AG09319 (cell line): ENCODE measurements at regions not wholly inside any gene's neighbourhood (a gene's known extent, or its start where the extent isn't known, plus 50 kb on each side); places are given as distances from the start of the nearest gene placed in this dataset.

Source experiments
- DNase-seq: peaks from one replicate; pipeline ENCODE4 v3.0.0-alpha.2; 2010; ENCODE audit warnings: low read depth; ENCODE audit errors: extremely low read depth
- TF ChIP-seq, protein P1 (sequence below): IDR thresholded peaks from 2 replicates; pipeline ENCODE4 v1.5.1; 2011; ENCODE audit warnings: low read depth, mild to moderate bottlenecking, inconsistent platforms, low read length, moderate library complexity

DNA sequence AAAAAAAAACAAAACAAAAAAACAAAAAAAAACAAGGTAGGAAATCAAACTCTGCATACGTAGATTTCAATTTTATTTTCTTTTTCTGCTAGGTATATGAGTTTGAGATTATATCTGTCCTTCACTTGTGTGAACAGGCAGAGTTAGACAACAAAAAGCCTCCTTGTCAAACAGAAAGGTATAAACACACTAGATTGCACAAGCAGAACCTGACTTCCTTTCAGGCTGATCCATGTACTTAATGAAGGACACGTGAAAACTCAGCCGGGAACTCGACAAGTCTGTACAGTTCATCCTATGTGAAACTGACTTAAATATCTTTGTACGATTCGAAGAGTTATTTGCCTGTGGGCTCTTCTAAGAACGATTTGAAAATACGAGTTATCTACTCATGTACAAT, 254.1 kb downstream of the ARL4A start:
- DNase-seq, result no peak
- TF ChIP-seq, protein P1, sequence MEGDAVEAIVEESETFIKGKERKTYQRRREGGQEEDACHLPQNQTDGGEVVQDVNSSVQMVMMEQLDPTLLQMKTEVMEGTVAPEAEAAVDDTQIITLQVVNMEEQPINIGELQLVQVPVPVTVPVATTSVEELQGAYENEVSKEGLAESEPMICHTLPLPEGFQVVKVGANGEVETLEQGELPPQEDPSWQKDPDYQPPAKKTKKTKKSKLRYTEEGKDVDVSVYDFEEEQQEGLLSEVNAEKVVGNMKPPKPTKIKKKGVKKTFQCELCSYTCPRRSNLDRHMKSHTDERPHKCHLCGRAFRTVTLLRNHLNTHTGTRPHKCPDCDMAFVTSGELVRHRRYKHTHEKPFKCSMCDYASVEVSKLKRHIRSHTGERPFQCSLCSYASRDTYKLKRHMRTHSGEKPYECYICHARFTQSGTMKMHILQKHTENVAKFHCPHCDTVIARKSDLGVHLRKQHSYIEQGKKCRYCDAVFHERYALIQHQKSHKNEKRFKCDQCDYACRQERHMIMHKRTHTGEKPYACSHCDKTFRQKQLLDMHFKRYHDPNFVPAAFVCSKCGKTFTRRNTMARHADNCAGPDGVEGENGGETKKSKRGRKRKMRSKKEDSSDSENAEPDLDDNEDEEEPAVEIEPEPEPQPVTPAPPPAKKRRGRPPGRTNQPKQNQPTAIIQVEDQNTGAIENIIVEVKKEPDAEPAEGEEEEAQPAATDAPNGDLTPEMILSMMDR, result no peak

DNA sequence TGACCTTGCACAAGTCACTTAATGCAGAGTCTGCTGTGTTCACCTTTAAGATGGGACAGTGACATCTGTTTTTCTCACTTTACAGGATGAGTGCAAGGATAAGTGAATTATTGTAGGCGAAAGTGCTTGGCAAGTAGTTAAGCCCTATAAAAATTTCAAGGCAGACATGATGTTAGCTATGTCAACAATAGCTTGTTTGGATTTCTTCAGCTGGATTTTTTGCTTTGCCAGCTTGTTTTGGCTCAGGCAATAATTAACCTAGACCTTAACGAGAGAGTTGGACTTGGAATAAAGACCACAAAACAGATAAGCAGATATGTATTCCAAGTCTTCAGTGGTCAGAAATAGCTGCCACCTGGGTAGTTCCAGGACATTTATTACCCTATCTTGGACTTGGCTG, 255.2 kb downstream of the ARL4A start:
- TF ChIP-seq, protein P1, result no peak
- no peak for DNase-seq

- TF ChIP-seq, protein P1, result no peak
Observed at GRCh38 chr7:12943781-12944180, 256.3 kb downstream of the ARL4A start.

DNA sequence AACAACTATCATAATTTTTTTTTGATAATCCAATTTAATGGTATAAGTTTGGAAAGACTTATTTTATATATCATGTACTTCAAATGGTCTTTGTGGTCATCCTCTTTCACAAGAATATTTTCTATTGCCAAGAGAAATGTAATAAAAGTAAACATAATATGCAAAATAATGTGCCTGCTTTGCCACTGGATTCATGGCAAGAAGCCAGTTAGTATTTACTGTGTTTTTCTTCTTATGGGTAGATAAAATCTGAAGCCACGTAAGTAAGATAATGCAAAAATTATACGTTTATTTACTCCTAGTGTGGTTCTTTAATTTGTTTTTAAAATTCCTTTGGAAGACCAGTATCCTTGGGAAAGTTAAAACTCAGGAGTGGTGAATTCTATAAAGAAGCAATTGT, 258.5 kb downstream of the ARL4A start:
- TF ChIP-seq, protein P1, result no peak
- no peak for DNase-seq

More at GRCh38 chr7:12943781-12944180, 256.3 kb downstream of the ARL4A start:
- DNase-seq, result no peak

- TF ChIP-seq, protein P1, result no peak
- DNase-seq, result no peak
Observed at GRCh38 chr7:12947465-12947864, 260.0 kb downstream of the ARL4A start.

GRCh38 chr7:12949060-12949931, 261.9 kb downstream of the ARL4A start:
- no peak for DNase-seq

DNA sequence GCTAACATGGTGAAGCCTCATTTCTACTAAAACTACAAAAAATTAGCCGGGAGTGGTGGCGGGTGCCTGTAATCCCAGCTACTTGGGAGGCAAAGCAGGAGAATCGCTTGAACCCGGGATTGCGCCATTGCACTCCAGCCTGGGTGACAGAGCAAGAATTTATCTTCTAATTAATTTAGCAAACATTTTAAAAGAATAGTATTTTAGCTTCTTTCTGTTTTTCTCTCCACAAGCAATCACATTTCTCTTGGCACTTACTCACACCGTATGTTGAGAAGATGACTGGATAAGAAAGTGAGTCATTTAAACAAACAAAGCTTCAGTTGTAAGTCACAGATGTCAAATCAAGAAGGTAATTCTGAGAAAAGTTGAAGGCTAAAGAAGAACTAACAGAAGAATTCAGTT, 264.0 kb downstream of the ARL4A start:
- TF ChIP-seq, protein P1, result no peak
- peak; percentile 11 for DNase-seq

More at GRCh38 chr7:12949060-12949931, 261.9 kb downstream of the ARL4A start:
- TF ChIP-seq, protein P1, result no peak
